BLaER1 treated with 17β-estradiol and CSF1 and Interleukin-3, amounts not matched to agents 10 nM and 100 nM (cell line): ENCODE measurements at regions not wholly inside any gene's neighbourhood (a gene's known extent, or its start where the extent isn't known, plus 50 kb on each side); places are given as distances from the start of the nearest gene placed in this dataset.
A peak's percentile ranks its signal among the peaks of the same experiment; 100 is the strongest.
"Not testable (repeated sequence)": the region's sequence is repeated elsewhere in the genome, so short reads cannot be mapped to it uniquely, and the experiment has no call there.

ENCODE experiments used
- H3K27ac ChIP-seq, 11 experiments: shearing (Covaris generic); formaldehyde crosslinking; 2 replicates each; pipeline ENCODE4 v1.8.1; 2022
- H3K27me3 ChIP-seq, 11 experiments: shearing (Covaris generic); formaldehyde crosslinking; 2 replicates each; pipeline ENCODE4 v1.8.1; 2022
- H3K36me3 ChIP-seq, 11 experiments: shearing (Covaris generic); formaldehyde crosslinking; 2 replicates each; pipeline ENCODE4 v1.8.1; 2022
- H3K4me1 ChIP-seq, 10 experiments: shearing (Covaris generic); formaldehyde crosslinking; 2 replicates each; pipeline ENCODE4 v1.8.1; 2022
- H3K4me2 ChIP-seq, 11 experiments: shearing (Covaris generic); formaldehyde crosslinking; 2 replicates each; pipeline ENCODE4 v1.8.1; 2022
- H3K4me3 ChIP-seq, 10 experiments: shearing (Covaris generic); formaldehyde crosslinking; 2 replicates each; pipeline ENCODE4 v1.8.1; 2022
- H3K9ac ChIP-seq, 11 experiments: shearing (Covaris generic); formaldehyde crosslinking; 2 replicates each; pipeline ENCODE4 v1.8.1; 2022
- H3K9me3 ChIP-seq, 11 experiments: shearing (Covaris generic); formaldehyde crosslinking; replicated peaks in 1 of 11; 2 replicates each; pipeline ENCODE4 v1.8.1; 2022
- H4K20me1 ChIP-seq, 11 experiments: shearing (Covaris generic); formaldehyde crosslinking; 2 replicates each; pipeline ENCODE4 v1.8.1; 2022
- Cebpa-rat ChIP-seq, 11 experiments: shearing (Covaris generic); IDR thresholded peaks; 2 replicates each; pipeline ENCODE4 v1.8.1; 2022

GRCh38 chr6:118724211-118724610 lies 72.8 kb upstream of the CEP85L start:
- Histone ChIP-seq H3K4me1 (peaks cover 7 to 13% (median 10%) of the 10 kb centered on the region in 10 experiments; a peak in 18 of 20 replicates), H3K9me3 (no peaks in the 10 kb centered on the region), H3K4me2 (0 out of 22 replicates have a peak overlapping the region, but pooled peaks of 1 of the 11 experiments have one; percentile 3)

GRCh38 chr6:118722829-118723813 lies 71.7 kb upstream of the CEP85L start:
- H3K36me3 ChIP-seq, result no peaks in the 10 kb centered on the region

More at GRCh38 chr6:118724211-118724610, 72.8 kb upstream of the CEP85L start:
- Histone ChIP-seq H3K9ac (no peak overlapping the region), H3K27me3 (no peaks in the 10 kb centered on the region), H3K27ac (no peak overlapping the region), H4K20me1 (no peaks in the 10 kb centered on the region), H3K36me3 (no peaks in the 10 kb centered on the region), H3K4me3 (no peak overlapping the region)
- TF ChIP-seq Cebpa-rat (IDR thresholded peaks at IDR 0.05), result no peak

GRCh38 chr6:118720125-118720473 lies 68.7 kb upstream of the CEP85L start:
- Histone ChIP-seq H3K27ac (no peak overlapping the region), H3K27me3 (no peaks in the 10 kb centered on the region), H3K9ac (no peak overlapping the region), H3K4me1 (peaks cover 10 to 30% (median 13%) of the 10 kb centered on the region in 10 experiments; a peak in 18 of 20 replicates), H3K4me3 (no peak overlapping the region), H4K20me1 (no peaks in the 10 kb centered on the region), H3K9me3 (peaks cover 0 to 6% (median 0%) of the 10 kb centered on the region in 11 experiments; a peak in 3 of 22 replicates), H3K4me2 (peak overlapping the region in 5 of 11 experiments; percentile 28 to 83 (median 46); a peak in 5 of 22 replicates), H3K36me3 (no peaks in the 10 kb centered on the region)
- no peak for TF ChIP-seq Cebpa-rat (IDR thresholded peaks at IDR 0.05)

More at GRCh38 chr6:118722829-118723813, 71.7 kb upstream of the CEP85L start:
- H3K4me3 ChIP-seq, result no peak overlapping the region
- no peak overlapping the region for H3K27ac ChIP-seq
- H3K9me3 ChIP-seq, result no peaks in the 10 kb centered on the region
- H3K4me1 ChIP-seq, result peaks cover 10 to 19% (median 13%) of the 10 kb centered on the region in 10 experiments; a peak in 18 of 20 replicates
- no peak for TF ChIP-seq Cebpa-rat (IDR thresholded peaks at IDR 0.05)
- H3K4me2 ChIP-seq, result no peak overlapping the region
- H3K9ac ChIP-seq, result no peak overlapping the region
- no peaks in the 10 kb centered on the region for H4K20me1 ChIP-seq
- H3K27me3 ChIP-seq, result no peaks in the 10 kb centered on the region

- Histone ChIP-seq H3K9me3 (peaks cover 0 to 6% (median 0%) of the 10 kb centered on the region in 11 experiments; a peak in 3 of 22 replicates), H3K4me3 (no peak overlapping the region), H3K36me3 (no peaks in the 10 kb centered on the region), H3K4me1 (peaks cover 10 to 36% (median 13%) of the 10 kb centered on the region in 10 experiments; a peak in 18 of 20 replicates), H4K20me1 (no peaks in the 10 kb centered on the region), H3K4me2 (peak overlapping the region; percentile 14 to 83 (median 46); a peak in 17 of 22 replicates), H3K27me3 (no peaks in the 10 kb centered on the region), H3K27ac (no peak overlapping the region; a peak in 1 of 22 replicates), H3K9ac (peak overlapping the region in 1 of 11 experiments; percentile 9; a peak in 1 of 22 replicates)
- no peak for TF ChIP-seq Cebpa-rat (IDR thresholded peaks at IDR 0.05)
Observed at GRCh38 chr6:118719351-118720124, 68.1 kb upstream of the CEP85L start.

GRCh38 chr6:118718903-118719302 lies 67.5 kb upstream of the CEP85L start:
- Histone ChIP-seq H3K36me3 (no peaks in the 10 kb centered on the region), H3K9me3 (peaks cover 0 to 6% (median 0%) of the 10 kb centered on the region in 11 experiments; a peak in 3 of 22 replicates), H3K27me3 (no peaks in the 10 kb centered on the region), H4K20me1 (no peaks in the 10 kb centered on the region), H3K27ac (no peak overlapping the region), H3K4me3 (no peak overlapping the region), H3K4me2 (peak overlapping the region in 10 of 11 experiments; percentile 18 to 83 (median 46); a peak in 16 of 22 replicates), H3K4me1 (peaks cover 10 to 36% (median 13%) of the 10 kb centered on the region in 10 experiments; a peak in 18 of 20 replicates), H3K9ac (no peak overlapping the region)
- TF ChIP-seq Cebpa-rat (IDR thresholded peaks at IDR 0.05), result no peak

- no peak overlapping the region for H3K9ac ChIP-seq
- H3K4me1 ChIP-seq, result peaks cover 10 to 36% (median 13%) of the 10 kb centered on the region in 10 experiments; a peak in 18 of 20 replicates
- H3K9me3 ChIP-seq, result peaks cover 0 to 6% (median 0%) of the 10 kb centered on the region in 11 experiments; a peak in 3 of 22 replicates
- H3K4me3 ChIP-seq, result no peak overlapping the region
- H3K36me3 ChIP-seq, result no peaks in the 10 kb centered on the region
- no peak overlapping the region for H3K4me2 ChIP-seq
- no peaks in the 10 kb centered on the region for H4K20me1 ChIP-seq
- TF ChIP-seq Cebpa-rat (IDR thresholded peaks at IDR 0.05), result no peak
- H3K27ac ChIP-seq, result no peak overlapping the region
- no peaks in the 10 kb centered on the region for H3K27me3 ChIP-seq
Observed at GRCh38 chr6:118718297-118718696, 66.9 kb upstream of the CEP85L start.

- Histone ChIP-seq H3K36me3 (no peaks in the 10 kb centered on the region), H3K27ac (no peak overlapping the region), H3K27me3 (no peaks in the 10 kb centered on the region), H3K4me1 (peaks cover 10 to 36% (median 13%) of the 10 kb centered on the region in 10 experiments; a peak in 18 of 20 replicates), H3K4me2 (no peak overlapping the region), H3K4me3 (no peak overlapping the region), H3K9ac (no peak overlapping the region), H4K20me1 (no peaks in the 10 kb centered on the region), H3K9me3 (peaks cover 0 to 6% (median 0%) of the 10 kb centered on the region in 11 experiments; a peak in 3 of 22 replicates)
- no peak for TF ChIP-seq Cebpa-rat (IDR thresholded peaks at IDR 0.05)
Observed at GRCh38 chr6:118717106-118717505, 65.7 kb upstream of the CEP85L start.

- peak overlapping the region in 3 of 11 experiments; percentile 26 to 76 (median 74); a peak in 5 of 22 replicates for H3K4me2 ChIP-seq
- not testable (repeated sequence) for H4K20me1 ChIP-seq, H3K9ac ChIP-seq, H3K36me3 ChIP-seq, H3K9me3 ChIP-seq, H3K27me3 ChIP-seq, H3K4me3 ChIP-seq
- 0 out of 22 replicates have a peak overlapping the region, but pooled peaks of 1 of the 11 experiments have one; percentile 19 for H3K27ac ChIP-seq
- H3K4me1 ChIP-seq, result peaks cover 10 to 36% (median 13%) of the 10 kb centered on the region in 10 experiments; a peak in 18 of 20 replicates
Observed at GRCh38 chr6:118715907-118716306, 64.5 kb upstream of the CEP85L start.
